Ishikawa (cell line): ENCODE measurements at regions not wholly inside any gene's neighbourhood (a gene's known extent, or its start where the extent isn't known, plus 50 kb on each side); places are given as distances from the start of the nearest gene placed in this dataset.

Experiments used
- CREB1 ChIP-seq: IDR thresholded peaks from 2 replicates; pipeline ENCODE4 v1.6.1; 2012; ENCODE audit warnings: low read depth
- EGR1 ChIP-seq: IDR thresholded peaks from 2 replicates; pipeline ENCODE4 v1.6.1; 2012
- EP300 ChIP-seq: IDR thresholded peaks from 2 replicates; pipeline ENCODE4 v1.6.1; 2012; ENCODE audit warnings: borderline replicate concordance
- FOXM1 ChIP-seq: IDR thresholded peaks from 2 replicates; pipeline ENCODE4 v1.6.1; 2012; ENCODE audit warnings: low read depth, borderline replicate concordance
- NFIC ChIP-seq: IDR thresholded peaks from 2 replicates; pipeline ENCODE4 v1.6.1; 2012
- RAD21 ChIP-seq: IDR thresholded peaks from 2 replicates; pipeline ENCODE4 v1.6.1; 2012; ENCODE audit warnings: low read depth
- TAF1 ChIP-seq: IDR thresholded peaks from 2 replicates; pipeline ENCODE4 v1.6.1; 2012; ENCODE audit warnings: low read depth, mild to moderate bottlenecking
- TCF12 ChIP-seq: IDR thresholded peaks from 2 replicates; pipeline ENCODE4 v1.6.1; 2012; ENCODE audit warnings: low read depth
- TEAD4 ChIP-seq: IDR thresholded peaks from 2 replicates; pipeline ENCODE4 v1.6.1; 2012
- USF1 ChIP-seq: IDR thresholded peaks from 2 replicates; pipeline ENCODE4 v1.6.1; 2012
- YY1 ChIP-seq: IDR thresholded peaks from 2 replicates; pipeline ENCODE4 v1.6.1; 2012; ENCODE audit warnings: low read depth
- ZBTB7A ChIP-seq: IDR thresholded peaks from 2 replicates; pipeline ENCODE4 v1.6.1; 2012; ENCODE audit warnings: low read depth
- TF ChIP-seq, protein P1 (sequence below): IDR thresholded peaks from 2 replicates; pipeline ENCODE4 v1.6.1; 2012; ENCODE audit warnings: low read depth, mild to moderate bottlenecking
- TF ChIP-seq, protein P2 (sequence below): IDR thresholded peaks from 2 replicates; pipeline ENCODE4 v1.6.1; 2012

- TF ChIP-seq RAD21 = no peak
- TF ChIP-seq, protein P1, sequence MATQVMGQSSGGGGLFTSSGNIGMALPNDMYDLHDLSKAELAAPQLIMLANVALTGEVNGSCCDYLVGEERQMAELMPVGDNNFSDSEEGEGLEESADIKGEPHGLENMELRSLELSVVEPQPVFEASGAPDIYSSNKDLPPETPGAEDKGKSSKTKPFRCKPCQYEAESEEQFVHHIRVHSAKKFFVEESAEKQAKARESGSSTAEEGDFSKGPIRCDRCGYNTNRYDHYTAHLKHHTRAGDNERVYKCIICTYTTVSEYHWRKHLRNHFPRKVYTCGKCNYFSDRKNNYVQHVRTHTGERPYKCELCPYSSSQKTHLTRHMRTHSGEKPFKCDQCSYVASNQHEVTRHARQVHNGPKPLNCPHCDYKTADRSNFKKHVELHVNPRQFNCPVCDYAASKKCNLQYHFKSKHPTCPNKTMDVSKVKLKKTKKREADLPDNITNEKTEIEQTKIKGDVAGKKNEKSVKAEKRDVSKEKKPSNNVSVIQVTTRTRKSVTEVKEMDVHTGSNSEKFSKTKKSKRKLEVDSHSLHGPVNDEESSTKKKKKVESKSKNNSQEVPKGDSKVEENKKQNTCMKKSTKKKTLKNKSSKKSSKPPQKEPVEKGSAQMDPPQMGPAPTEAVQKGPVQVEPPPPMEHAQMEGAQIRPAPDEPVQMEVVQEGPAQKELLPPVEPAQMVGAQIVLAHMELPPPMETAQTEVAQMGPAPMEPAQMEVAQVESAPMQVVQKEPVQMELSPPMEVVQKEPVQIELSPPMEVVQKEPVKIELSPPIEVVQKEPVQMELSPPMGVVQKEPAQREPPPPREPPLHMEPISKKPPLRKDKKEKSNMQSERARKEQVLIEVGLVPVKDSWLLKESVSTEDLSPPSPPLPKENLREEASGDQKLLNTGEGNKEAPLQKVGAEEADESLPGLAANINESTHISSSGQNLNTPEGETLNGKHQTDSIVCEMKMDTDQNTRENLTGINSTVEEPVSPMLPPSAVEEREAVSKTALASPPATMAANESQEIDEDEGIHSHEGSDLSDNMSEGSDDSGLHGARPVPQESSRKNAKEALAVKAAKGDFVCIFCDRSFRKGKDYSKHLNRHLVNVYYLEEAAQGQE = no peak
Observed at GRCh38 chr10:128483216-128483615, 357.0 kb upstream of the MKI67 start.

DNA sequence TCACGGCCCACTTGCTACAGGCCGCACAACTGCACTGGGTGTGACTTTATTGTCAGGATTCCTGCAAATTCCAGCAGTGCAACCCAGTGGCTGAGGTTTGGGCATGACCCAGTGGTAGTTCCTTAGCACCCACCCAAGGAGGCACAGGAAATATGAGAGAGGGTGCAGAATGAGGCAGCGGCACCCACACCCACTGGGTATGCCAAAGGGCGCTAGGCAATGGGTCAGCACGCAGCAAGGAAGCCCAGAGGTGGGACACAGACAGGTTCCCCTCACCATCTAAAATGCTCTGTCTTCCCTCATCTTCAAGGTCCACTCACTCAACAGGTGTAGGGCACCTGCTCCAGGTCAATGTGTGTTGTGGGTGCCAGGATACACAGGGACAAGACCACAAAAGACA is 357.8 kb upstream of the MKI67 start:
- TF ChIP-seq FOXM1 (no peak), CREB1 (no peak), EP300 (no peak), YY1 (no peak), EGR1 (no peak), USF1 (no peak), NFIC (no peak), TCF12 (no peak), ZBTB7A (no peak)
- TF ChIP-seq, protein P1 = no peak

DNA sequence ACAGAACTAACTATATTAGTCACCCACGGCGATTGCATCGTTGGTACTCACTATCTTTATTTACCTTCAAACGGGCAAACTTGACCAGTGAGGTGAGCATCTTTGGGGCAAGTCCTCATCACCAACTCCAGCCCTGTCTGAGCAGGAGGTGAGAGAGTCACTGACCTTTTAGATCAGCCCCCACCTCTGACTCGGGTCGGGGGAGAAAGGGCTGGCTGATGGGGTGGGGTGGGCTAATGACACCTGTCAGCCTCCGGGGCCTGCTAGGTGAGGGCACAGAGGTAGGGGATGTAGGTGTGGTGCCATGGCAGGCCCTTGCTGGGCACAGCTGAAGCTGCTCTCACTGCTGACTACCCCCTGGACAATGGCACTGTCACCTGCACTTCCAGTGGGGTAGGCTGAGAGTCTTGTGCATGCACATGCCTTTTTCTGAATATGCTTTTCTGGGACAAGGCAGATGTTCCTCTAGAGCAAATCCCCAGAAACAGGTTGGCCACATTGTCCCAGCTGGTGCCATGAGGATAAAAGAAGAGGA is 359.5 kb upstream of the MKI67 start:
- TF ChIP-seq USF1 = no peak
- TF ChIP-seq ZBTB7A = no peak

GRCh38 chr10:128487517-128487916 is 361.3 kb upstream of the MKI67 start:
- no peak for TF ChIP-seq TEAD4
- TF ChIP-seq ZBTB7A = no peak
- no peak for TF ChIP-seq USF1
- no peak for TF ChIP-seq FOXM1
- TF ChIP-seq TCF12 = no peak
- no peak for TF ChIP-seq CREB1
- TF ChIP-seq, protein P2, sequence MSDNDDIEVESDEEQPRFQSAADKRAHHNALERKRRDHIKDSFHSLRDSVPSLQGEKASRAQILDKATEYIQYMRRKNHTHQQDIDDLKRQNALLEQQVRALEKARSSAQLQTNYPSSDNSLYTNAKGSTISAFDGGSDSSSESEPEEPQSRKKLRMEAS = no peak
- no peak for TF ChIP-seq NFIC
- TF ChIP-seq, protein P1 = no peak
- no peak for TF ChIP-seq TAF1

DNA sequence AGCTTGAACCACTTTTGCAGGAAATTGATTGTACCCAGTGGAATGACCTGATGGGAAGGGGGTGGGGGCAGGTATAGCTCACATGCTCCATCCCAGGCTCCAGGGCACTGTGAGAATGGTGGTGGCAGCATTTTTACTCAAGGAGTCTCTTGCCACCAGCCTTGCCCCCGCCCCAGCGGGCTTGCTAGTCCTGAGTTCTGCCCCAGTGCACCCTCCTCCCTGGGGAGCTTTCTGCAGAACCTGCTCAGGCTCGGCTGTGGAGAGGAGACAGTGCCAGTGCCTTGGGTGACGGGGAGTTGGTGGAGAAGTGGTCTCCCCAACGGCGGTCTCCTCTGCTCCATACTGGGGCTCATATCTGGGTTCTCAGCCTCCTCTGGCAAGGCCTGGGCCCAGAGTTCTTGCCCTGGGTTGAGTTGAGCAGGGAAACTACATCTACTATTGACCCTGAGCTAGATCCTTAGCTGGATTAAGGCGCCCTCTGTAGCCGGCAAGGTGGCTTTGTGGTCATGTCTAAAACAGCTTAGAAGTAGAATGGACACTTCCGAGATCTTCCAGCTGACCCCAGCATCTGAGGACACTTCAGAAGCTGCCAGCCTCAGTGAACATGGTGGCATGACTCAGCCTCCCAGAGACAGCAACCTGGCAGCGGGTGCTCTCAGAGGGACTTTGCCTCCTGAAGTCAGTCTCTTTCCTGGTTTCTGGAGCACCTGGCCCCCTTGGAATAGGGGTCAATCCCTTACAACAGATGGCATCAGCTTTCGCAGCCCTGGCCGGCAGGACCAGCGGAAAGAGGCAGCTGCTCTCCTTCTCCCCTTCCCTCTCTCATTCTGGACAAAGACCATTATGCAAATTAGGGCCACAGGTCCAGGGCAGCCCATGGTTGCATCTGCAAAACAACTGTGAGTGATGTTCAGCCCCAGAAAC is 363.4 kb upstream of the MKI67 start:
- TF ChIP-seq TCF12 = no peak
- TF ChIP-seq ZBTB7A = no peak
- TF ChIP-seq, protein P2 = no peak
- TF ChIP-seq, protein P1 = no peak
- no peak for TF ChIP-seq YY1
- TF ChIP-seq NFIC = no peak
- TF ChIP-seq EGR1 = no peak
